ENCODE measurements at regions not wholly inside any gene's neighbourhood (a gene's known extent, or its start where the extent isn't known, plus 50 kb on each side); places are given as distances from the start of the nearest gene placed in this dataset.

GRCh38 chr7:119688831-119689230 lies 584.1 kb upstream of the KCND2 start:
- Mint-ChIP-seq H3K9me3 (peaks cover 9 to 10% of the 10 kb centered on the region in 2 donors), H3K27me3 (ENCODE audit: low read depth in 2 of 2) (no peaks in the 10 kb centered on the region), H3K27ac (no peak overlapping the region), H3K4me1 (no peaks in the 10 kb centered on the region), H3K36me3 (no peaks in the 10 kb centered on the region), H3K4me3 (no peak overlapping the region)
- TF ChIP-seq CTCF (IDR thresholded peaks at IDR 0.05), result no peak
- ATAC-seq (no peak), DNase-seq (no peak)
- Histone ChIP-seq H3K4me3 (ENCODE audit: low read length) (no peak overlapping the region), H3K9me3 (ENCODE audit: control insufficient read depth, insufficient read depth, low read length) (no peaks in the 10 kb centered on the region), H3K4me1 (ENCODE audit: control insufficient read depth, insufficient read depth, low read length) (no peaks in the 10 kb centered on the region), H3K27ac (ENCODE audit: low read length) (no peak overlapping the region), H3K27me3 (ENCODE audit: control insufficient read depth, insufficient read depth, low read length) (no peaks in the 10 kb centered on the region), H3K36me3 (ENCODE audit: control insufficient read depth, insufficient read depth, low read length) (no peaks in the 10 kb centered on the region)
- intact Hi-C loops (cut with micrococcal nuclease), result no loop called here
- 82% methylated on average over 1 of the region's 2 CpGs for WGBS (ENCODE audit: insufficient coverage)

GRCh38 chr7:119692541-119692940 lies 580.4 kb upstream of the KCND2 start:
- Mint-ChIP-seq H3K36me3 (no peaks in the 10 kb centered on the region), H3K27ac (no peak overlapping the region), H3K9me3 (peaks cover 9 to 13% of the 10 kb centered on the region in 2 donors), H3K4me3 (no peak overlapping the region), H3K4me1 (no peaks in the 10 kb centered on the region), H3K27me3 (ENCODE audit: low read depth in 2 of 2) (no peaks in the 10 kb centered on the region)
- WGBS (ENCODE audit: insufficient coverage), result 59% methylated on average over 3 of the region's 3 CpGs
- H3K27me3 ChIP-seq (ENCODE audit: control insufficient read depth, insufficient read depth, low read length), result no peaks in the 10 kb centered on the region
- H3K4me3 ChIP-seq (ENCODE audit: low read length), result no peak overlapping the region
- no peak overlapping the region for H3K27ac ChIP-seq (ENCODE audit: low read length)
- intact Hi-C loops (cut with micrococcal nuclease), result no loop called here
- no peak for DNase-seq
- no peak for ATAC-seq
- H3K9me3 ChIP-seq (ENCODE audit: control insufficient read depth, insufficient read depth, low read length), result peaks cover 3% of the 10 kb centered on the region
- no peak for TF ChIP-seq CTCF (IDR thresholded peaks at IDR 0.05)
- H3K4me1 ChIP-seq (ENCODE audit: control insufficient read depth, insufficient read depth, low read length), result no peaks in the 10 kb centered on the region
- no peaks in the 10 kb centered on the region for H3K36me3 ChIP-seq (ENCODE audit: control insufficient read depth, insufficient read depth, low read length)

GRCh38 chr7:119694506-119694905 lies 578.5 kb upstream of the KCND2 start:
- H3K4me1 ChIP-seq (ENCODE audit: control insufficient read depth, insufficient read depth, low read length), result no peaks in the 10 kb centered on the region
- peaks cover 14 to 21% of the 10 kb centered on the region in 2 donors for H3K9me3 Mint-ChIP-seq
- H3K36me3 Mint-ChIP-seq, result no peaks in the 10 kb centered on the region
- H3K36me3 ChIP-seq (ENCODE audit: control insufficient read depth, insufficient read depth, low read length), result no peaks in the 10 kb centered on the region
- no peak for ATAC-seq
- H3K27me3 Mint-ChIP-seq (ENCODE audit: low read depth in 2 of 2), result no peaks in the 10 kb centered on the region
- no peak for DNase-seq
- H3K4me3 Mint-ChIP-seq, result no peak overlapping the region
- H3K4me1 Mint-ChIP-seq, result no peaks in the 10 kb centered on the region
- no peak for TF ChIP-seq CTCF (IDR thresholded peaks at IDR 0.05)
- intact Hi-C loops (cut with micrococcal nuclease), result no loop called here
- no peak overlapping the region for H3K27ac Mint-ChIP-seq
- WGBS (ENCODE audit: insufficient coverage), result 40% methylated on average over 1 of the region's 1 CpG
- no peaks in the 10 kb centered on the region for H3K27me3 ChIP-seq (ENCODE audit: control insufficient read depth, insufficient read depth, low read length)
- H3K27ac ChIP-seq (ENCODE audit: low read length), result no peak overlapping the region
- no peak overlapping the region for H3K4me3 ChIP-seq (ENCODE audit: low read length)
- H3K9me3 ChIP-seq (ENCODE audit: control insufficient read depth, insufficient read depth, low read length), result peaks cover 3% of the 10 kb centered on the region

- H3K9me3 Mint-ChIP-seq, result peaks cover 16 to 24% of the 10 kb centered on the region in 2 donors
Measured at GRCh38 chr7:119696336-119696735, 576.6 kb upstream of the KCND2 start.

More at GRCh38 chr7:119696336-119696735, 576.6 kb upstream of the KCND2 start:
- Histone ChIP-seq H3K4me3 (ENCODE audit: low read length) (no peak overlapping the region), H3K4me1 (ENCODE audit: control insufficient read depth, insufficient read depth, low read length) (no peaks in the 10 kb centered on the region), H3K27ac (ENCODE audit: low read length) (no peak overlapping the region), H3K36me3 (ENCODE audit: control insufficient read depth, insufficient read depth, low read length) (no peaks in the 10 kb centered on the region), H3K9me3 (ENCODE audit: control insufficient read depth, insufficient read depth, low read length) (peaks cover 3% of the 10 kb centered on the region), H3K27me3 (ENCODE audit: control insufficient read depth, insufficient read depth, low read length) (no peaks in the 10 kb centered on the region)
- TF ChIP-seq CTCF (IDR thresholded peaks at IDR 0.05), result no peak
- no peaks in the 10 kb centered on the region for H3K36me3 Mint-ChIP-seq
- WGBS (ENCODE audit: insufficient coverage), result 88% methylated on average over 3 of the region's 3 CpGs
- H3K4me3 Mint-ChIP-seq, result no peak overlapping the region
- H3K4me1 Mint-ChIP-seq, result no peaks in the 10 kb centered on the region
- no peaks in the 10 kb centered on the region for H3K27me3 Mint-ChIP-seq (ENCODE audit: low read depth in 2 of 2)
- DNase-seq (no peak), ATAC-seq (no peak)
- no peak overlapping the region for H3K27ac Mint-ChIP-seq
- intact Hi-C loops (cut with micrococcal nuclease), result no loop called here

Measured in natural killer cell (primary cell).